GM12878 (cell line): ENCODE measurements at regions not wholly inside any gene's neighbourhood (a gene's known extent, or its start where the extent isn't known, plus 50 kb on each side); places are given as distances from the start of the nearest gene placed in this dataset.

Experiments
- ATAC-seq: fragments of 200-7000 bp; cut with Tn5 transposase; 3 replicates; pipeline ENCODE4 v1.9.1; 2020; ENCODE audit warnings: mild to moderate bottlenecking, moderate library complexity
- BruUV-seq: library from RNA; stranded (reverse); fragments of 400-500 nt; replicated peaks from 2 replicates; lab custom pipeline; 2021; lab: Mats Ljungman, UMichigan
- CTCF ChIA-PET: fragments of 300-600 bp; sonication (Branson Sonifier 250); formaldehyde crosslinking; extraction: SDS; loops from one replicate; lab custom pipeline; 2021; ENCODE audit warnings: inconsistent platforms; lab: Yijun Ruan, JAX
- POLR2A ChIA-PET: fragments of 350-600 bp; formaldehyde crosslinking; extraction: SDS; loops from one replicate; lab custom pipeline; 2021; ENCODE audit warnings: inconsistent platforms; lab: Charles Lee
- RAD21 ChIA-PET: fragments of 300-600 bp; sonication (Branson Sonifier 250); formaldehyde crosslinking; loops from one replicate; lab custom pipeline; 2023; ENCODE audit warnings: antibody characterized with exemption; ENCODE audit not compliant: unreplicated experiment; lab: Charles Lee
- SMC1A ChIA-PET: fragments of 300-600 bp; sonication (Branson Sonifier 250); formaldehyde crosslinking; loops from one replicate; lab custom pipeline; 2023; ENCODE audit not compliant: unreplicated experiment, uncharacterized antibody; lab: Charles Lee
- DNase-seq: peaks from one replicate; pipeline ENCODE4 v3.0.0-alpha.2; 2011; ENCODE audit warnings: low read depth, low spot score
- FAIRE-seq: peaks from 3 replicates; lab custom pipeline; 2011; peaks lifted over from hg19 to GRCh38; lab: Jason Lieb, UNC
- H2AFZ ChIP-seq: 2 replicates; pipeline ENCODE4 v1.6.0; 2011; ENCODE audit warnings: low read depth, low read length, control low read depth; ENCODE audit not compliant: control insufficient read depth
- H3K27ac ChIP-seq: 2 replicates; pipeline ENCODE4 v1.5.1; 2011; ENCODE audit warnings: control low read depth; ENCODE audit not compliant: control insufficient read depth, insufficient read depth
- H3K27me3 ChIP-seq, 2 experiments: replicated peaks in 1 of 2; 2 replicates each; pipeline versions ENCODE4 v1.6.0 to v1.6.1; 2011; ENCODE audit warnings: low read length in 1 of 2; ENCODE audit not compliant: control insufficient read depth in 2 of 2, insufficient read depth in 2 of 2
- H3K36me3 ChIP-seq, 2 experiments: 2 replicates each; pipeline ENCODE4 v1.5.1; 2011; ENCODE audit warnings: low read length in 1 of 2; ENCODE audit not compliant: control insufficient read depth in 2 of 2, insufficient read depth in 2 of 2
- H3K4me1 ChIP-seq: 2 replicates; pipeline ENCODE4 v1.6.1; 2011; ENCODE audit warnings: mild to moderate bottlenecking, low read length, moderate library complexity, mixed read lengths; ENCODE audit not compliant: control insufficient read depth, insufficient read depth
- H3K4me2 ChIP-seq: 2 replicates; pipeline ENCODE4 v1.6.0; 2011; ENCODE audit warnings: control low read depth; ENCODE audit not compliant: control insufficient read depth, insufficient read depth
- H3K4me3 ChIP-seq: fragments of 200-600 bp; sonication (generic); 2 replicates; pipeline ENCODE4 v1.5.1; 2016
- H3K79me2 ChIP-seq: 2 replicates; pipeline ENCODE4 v1.6.0; 2011; ENCODE audit warnings: low read length; ENCODE audit not compliant: control insufficient read depth, insufficient read depth
- H3K9ac ChIP-seq: 2 replicates; pipeline ENCODE4 v1.8.0; 2011; ENCODE audit warnings: low read length, control low read depth, mixed read lengths; ENCODE audit not compliant: control insufficient read depth, insufficient read depth
- H3K9me3 ChIP-seq: replicated peaks from 3 replicates; pipeline ENCODE4 v1.5.1; 2011; ENCODE audit warnings: mild to moderate bottlenecking, low read length; ENCODE audit not compliant: control insufficient read depth, insufficient read depth
- H4K20me1 ChIP-seq: 2 replicates; pipeline ENCODE4 v1.6.0; 2011; ENCODE audit not compliant: control insufficient read depth, insufficient read depth
- BCLAF1 ChIP-seq: fragments of 450-650 bp; IDR thresholded peaks from 2 replicates; pipeline ENCODE4 v1.6.1; 2017; ENCODE audit warnings: antibody characterized with exemption, mild to moderate bottlenecking, moderate library complexity
- CREM ChIP-seq: IDR thresholded peaks from 2 replicates; pipeline ENCODE4 v1.6.1; 2014; ENCODE audit warnings: antibody characterized with exemption, low read depth
- CUX1 ChIP-seq: IDR thresholded peaks from 2 replicates; pipeline ENCODE4 v1.6.1; 2012; ENCODE audit warnings: improper control_type of control experiment, low read depth, low read length; ENCODE audit not compliant: insufficient replicate concordance
- FOXK2 ChIP-seq: fragments of 450-650 bp; IDR thresholded peaks from 2 replicates; pipeline ENCODE4 v1.6.1; 2017; ENCODE audit warnings: mild to moderate bottlenecking, moderate library complexity
- MEF2B ChIP-seq: fragments of 450-650 bp; IDR thresholded peaks from 2 replicates; pipeline ENCODE4 v1.6.1; 2018; ENCODE audit warnings: mild to moderate bottlenecking, moderate library complexity; ENCODE audit not compliant: partially characterized antibody, poor library complexity, severe bottlenecking
- WGBS: methylation state at CpG from one replicate; pipeline ENCODE4 v1.1.6; 2016; ENCODE audit warnings: low lambda C conversion rate; ENCODE audit not compliant: insufficient replicate concordance, insufficient coverage; ENCODE audit errors: missing lambda C conversion rate; 5-methylcytosine and 5-hydroxymethylcytosine counted together
- in situ Hi-C: fragments of 300-500 bp; cut with MboI; formaldehyde crosslinking; loops from 9 replicates; pipeline ENCODE4 v1.14.3; 2018; ENCODE audit warnings: mixed read lengths
- intact Hi-C: fragments of 100-400 bp; cut with micrococcal nuclease; formaldehyde crosslinking; loops from one replicate; pipeline ENCODE4 v1.14.2; 2022; ENCODE audit not compliant: unreplicated experiment

- no peak for TF ChIP-seq CUX1
Observed at GRCh38 chr3:124322309-124322880, 330.5 kb upstream of the ROPN1 start (continued).

GRCh38 chr3:124322966-124323365, 331.0 kb upstream of the ROPN1 start:
- SMC1A ChIA-PET = no interaction called here
- intact Hi-C loops = no loop called here
- no peak overlapping the region for H3K9ac ChIP-seq
- no peaks in the 10 kb centered on the region for H3K36me3 ChIP-seq
- no peaks in the 10 kb centered on the region; a peak in 1 of 4 replicates for H3K27me3 ChIP-seq
- 33% methylated on average over 4 of the region's 4 CpGs for WGBS
- DNase-seq (no peak), ATAC-seq (no peak), FAIRE-seq (no peak)
- H3K79me2 ChIP-seq = no peaks in the 10 kb centered on the region
- RAD21 ChIA-PET = no interaction called here
- no peaks in the 10 kb centered on the region for H3K4me1 ChIP-seq
- no peak overlapping the region for H3K4me3 ChIP-seq
- no peaks in the 10 kb centered on the region for H4K20me1 ChIP-seq
- BruUV-seq = no TSS peak
- CTCF ChIA-PET = interaction anchor here (1.4 kb wide), 1 partner anchor 28 kb away, joined by 3 read pairs; no protein-coding TSS in a partner anchor
- in situ Hi-C loops = no loop called here
- H3K27ac ChIP-seq = no peak overlapping the region
- no peaks in the 10 kb centered on the region for H3K9me3 ChIP-seq
- no peak overlapping the region for H2AFZ ChIP-seq
- POLR2A ChIA-PET = no interaction called here
- no peak for TF ChIP-seq BCLAF1
- TF ChIP-seq CREM = no peak
- TF ChIP-seq FOXK2 = no peak
- TF ChIP-seq MEF2B = no peak
- H3K4me2 ChIP-seq = no peak overlapping the region
